Retinal pigment epithelial cell (primary cell): ENCODE measurements at regions not wholly inside any gene's neighbourhood (a gene's known extent, or its start where the extent isn't known, plus 50 kb on each side); places are given as distances from the start of the nearest gene placed in this dataset.

Experiments used
- DNase-seq: peaks from one replicate; pipeline ENCODE4 v3.0.0-alpha.2; 2010; ENCODE audit warnings: low read depth
- H3K4me3 ChIP-seq: 2 replicates; pipeline ENCODE4 v1.5.1; 2011; ENCODE audit warnings: mild to moderate bottlenecking, low read length, control low read depth, moderate library complexity
- CTCF ChIP-seq: conservative IDR thresholded peaks from 2 replicates; pipeline ENCODE4 v1.5.1; 2011; ENCODE audit warnings: low read depth, low read length, control low read depth, inconsistent platforms

- no peak overlapping the region for H3K4me3 ChIP-seq
- TF ChIP-seq CTCF: no peak
- no peak for DNase-seq
Measured at GRCh38 chr4:24666316-24666715, 82.0 kb upstream of the DHX15 start.

GRCh38 chr4:24666816-24667477 lies 82.6 kb upstream of the DHX15 start:
- H3K4me3 ChIP-seq: no peak overlapping the region
- no peak for DNase-seq
- no peak for TF ChIP-seq CTCF

GRCh38 chr4:24668956-24669355 lies 84.6 kb upstream of the DHX15 start:
- DNase-seq: no peak
- no peak overlapping the region for H3K4me3 ChIP-seq
- no peak for TF ChIP-seq CTCF

- DNase-seq: no peak
- TF ChIP-seq CTCF: no peak
- no peak overlapping the region for H3K4me3 ChIP-seq
Measured at GRCh38 chr4:24669751-24670150, 85.4 kb upstream of the DHX15 start.

- H3K4me3 ChIP-seq: no peak overlapping the region
- no peak for DNase-seq
- TF ChIP-seq CTCF: no peak
Measured at GRCh38 chr4:24671849-24672248, 87.5 kb upstream of the DHX15 start.

GRCh38 chr4:24672880-24673279 lies 88.5 kb upstream of the DHX15 start:
- TF ChIP-seq CTCF: no peak
- no peak for DNase-seq
- H3K4me3 ChIP-seq: no peak overlapping the region

GRCh38 chr4:24674279-24674678 lies 89.9 kb upstream of the DHX15 start:
- TF ChIP-seq CTCF: no peak
- no peak overlapping the region for H3K4me3 ChIP-seq
- no peak for DNase-seq
